K562 (cell line): ENCODE measurements at regions not wholly inside any gene's neighbourhood (a gene's known extent, or its start where the extent isn't known, plus 50 kb on each side); places are given as distances from the start of the nearest gene placed in this dataset.

Experiments used
- ATAC-seq: fragments of 200-7000 bp; cut with Tn5 transposase; 3 replicates; pipeline ENCODE4 v1.9.1; 2020; ENCODE audit warnings: moderate library complexity
- BruUV-seq: library from RNA; stranded (reverse); fragments of 400-500 nt; replicated peaks from 2 replicates; lab custom pipeline; 2021; lab: Mats Ljungman, UMichigan
- CTCF ChIA-PET: fragments of 300-600 bp; formaldehyde crosslinking; extraction: SDS; loops from one replicate; lab custom pipeline; 2021; ENCODE audit warnings: low intra/inter-chr PET ratio; lab: Yijun Ruan, JAX
- POLR2A ChIA-PET: fragments of 300-600, 350-650 bp; sonication (Branson Sonifier 250); formaldehyde crosslinking; extraction: SDS; loops from one replicate; lab custom pipeline; 2021; ENCODE audit warnings: antibody characterized with exemption, inconsistent platforms; lab: Yijun Ruan, JAX
- DNase-seq, 4 experiments: peaks; one replicate each; pipeline versions ENCODE4 v3.0.0 to v3.0.0-alpha.2; 2011 to 2018; ENCODE audit warnings: low spot score in 3 of 4, mixed read lengths in 3 of 4; ENCODE audit errors: extremely low read depth in 1 of 4
- FAIRE-seq: peaks from 2 replicates; lab custom pipeline; 2011; peaks lifted over from hg19 to GRCh38; lab: Jason Lieb, UNC
- H2AFZ ChIP-seq: 2 replicates; pipeline ENCODE4 v1.6.0; 2011; ENCODE audit warnings: low read depth, low read length, control low read depth, inconsistent platforms
- H3K27ac ChIP-seq: fragments of 200-600 bp; 3 replicates; pipeline ENCODE4 v1.8.0; 2011; ENCODE audit warnings: low read depth, mild to moderate bottlenecking, control low read depth, inconsistent platforms, low read length, moderate library complexity, mixed read lengths; ENCODE audit errors: extremely low read depth
- H3K27me3 ChIP-seq, 2 experiments: fragments of 300-600 bp in 1 of 2; 2 replicates in 1 of 2; 3 replicates in 1 of 2; pipeline versions ENCODE4 v1.6.0 to v1.8.0; 2011; ENCODE audit warnings: inconsistent platforms in 2 of 2, low read length in 2 of 2, mild to moderate bottlenecking in 1 of 2, mixed read lengths in 1 of 2, moderate library complexity in 1 of 2; ENCODE audit not compliant: control insufficient read depth in 2 of 2, insufficient read depth in 2 of 2
- H3K36me3 ChIP-seq: fragments of 300-600 bp; 3 replicates; pipeline ENCODE4 v1.8.0; 2011; ENCODE audit warnings: mild to moderate bottlenecking, low read length, inconsistent platforms; ENCODE audit not compliant: control insufficient read depth, insufficient read depth
- H3K4me1 ChIP-seq, 2 experiments: fragments of 200-600 bp in 1 of 2; replicated peaks in 1 of 2; 2 replicates in 1 of 2; 3 replicates in 1 of 2; pipeline versions ENCODE4 v1.5.1 to v1.8.0; 2011; ENCODE audit warnings: inconsistent platforms in 2 of 2, low read length in 2 of 2, mild to moderate bottlenecking in 1 of 2, mixed read lengths in 1 of 2, moderate library complexity in 1 of 2; ENCODE audit not compliant: control insufficient read depth in 2 of 2, insufficient read depth in 2 of 2
- H3K4me2 ChIP-seq: 2 replicates; pipeline ENCODE4 v1.6.1; 2011; ENCODE audit warnings: low read length, control low read depth, inconsistent platforms, mixed read lengths; ENCODE audit not compliant: insufficient read depth
- H3K4me3 ChIP-seq: fragments of 200-600 bp; sonication (generic), shearing (Covaris generic); 2 replicates; pipeline ENCODE4 v1.5.1; 2016; ENCODE audit warnings: control low read depth, inconsistent platforms
- H3K79me2 ChIP-seq: fragments of 200-600 bp; 3 replicates; pipeline ENCODE4 v1.8.0; 2011; ENCODE audit warnings: low read length, inconsistent platforms; ENCODE audit not compliant: control insufficient read depth, insufficient read depth
- H3K9ac ChIP-seq, 2 experiments: 2 replicates each; pipeline versions ENCODE4 v1.6.0 to v1.6.1; 2011; ENCODE audit warnings: low read depth in 2 of 2, low read length in 2 of 2, control low read depth in 1 of 2, inconsistent platforms in 1 of 2, mild to moderate bottlenecking in 1 of 2, mixed read lengths in 1 of 2; ENCODE audit not compliant: insufficient read depth in 1 of 2
- H3K9me1 ChIP-seq: one replicate; pipeline ENCODE4 v1.6.0; 2011; ENCODE audit warnings: inconsistent platforms, mild to moderate bottlenecking, low read length, moderate library complexity; ENCODE audit not compliant: control insufficient read depth, insufficient read depth
- H3K9me3 ChIP-seq: replicated peaks from 2 replicates; pipeline ENCODE4 v1.5.1; 2011; ENCODE audit warnings: low read depth, low read length, inconsistent platforms; ENCODE audit not compliant: control insufficient read depth, insufficient read depth
- H4K20me1 ChIP-seq: replicated peaks from 2 replicates; pipeline ENCODE4 v1.6.1; 2011; ENCODE audit warnings: low read length, inconsistent platforms, mixed read lengths; ENCODE audit not compliant: control insufficient read depth, insufficient read depth
- BRF1 ChIP-seq: IDR thresholded peaks from 3 replicates; pipeline ENCODE4 v1.6.1; 2011; ENCODE audit warnings: borderline replicate concordance, mild to moderate bottlenecking; ENCODE audit not compliant: insufficient read length; ENCODE audit errors: extremely low read depth
- CHD4 ChIP-seq: fragments of 200-600 bp; sonication (generic); IDR thresholded peaks from 3 replicates; pipeline ENCODE4 v1.6.1; 2012; ENCODE audit warnings: low read depth, mild to moderate bottlenecking, mixed read lengths, low read length, inconsistent platforms; ENCODE audit not compliant: insufficient read depth, insufficient replicate concordance, poor library complexity, severe bottlenecking
- DPF2 ChIP-seq: fragments of 450-650 bp; IDR thresholded peaks from 2 replicates; pipeline ENCODE4 v1.6.1; 2016
- ESRRA ChIP-seq: fragments of 450-650 bp; IDR thresholded peaks from 2 replicates; pipeline ENCODE4 v1.6.1; 2014; ENCODE audit warnings: low read depth, mild to moderate bottlenecking, moderate library complexity, borderline replicate concordance
- HEY1 ChIP-seq: fragments of 250-450 bp; sonication (Bioruptor Pico); IDR thresholded peaks from 2 replicates; pipeline ENCODE4 v1.5.0; 2020; ENCODE audit warnings: mild to moderate bottlenecking, moderate library complexity, borderline replicate concordance
- HOXB6 ChIP-seq: fragments of 250-450 bp; sonication (Bioruptor Pico); IDR thresholded peaks from 2 replicates; pipeline ENCODE4 v1.5.1; 2022; ENCODE audit warnings: mild to moderate bottlenecking, borderline replicate concordance
- MAFG ChIP-seq: fragments of 450-650 bp; conservative IDR thresholded peaks from 2 replicates; pipeline ENCODE4 v1.6.1; 2016; ENCODE audit warnings: missing genetic modification characterization, missing compliant biosample characterization
- PHTF2 ChIP-seq: fragments of 250-450 bp; sonication (Bioruptor Pico); IDR thresholded peaks from 2 replicates; pipeline ENCODE4 v1.5.0; 2021; ENCODE audit warnings: mild to moderate bottlenecking
- ZNF165 ChIP-seq: fragments of 250-450 bp; sonication (Bioruptor Pico); IDR thresholded peaks from 2 replicates; pipeline ENCODE4 v1.4.0; 2020; ENCODE audit warnings: borderline replicate concordance
- ZNF668 ChIP-seq: fragments of 250-450 bp; sonication (Bioruptor Pico); IDR thresholded peaks from 2 replicates; pipeline ENCODE4 v1.8.0; 2022; ENCODE audit warnings: mild to moderate bottlenecking, inconsistent platforms
- ZNF75A ChIP-seq: fragments of 450-650 bp; formaldehyde crosslinking; IDR thresholded peaks from 2 replicates; pipeline ENCODE4 v1.4.0; 2020; ENCODE audit warnings: mild to moderate bottlenecking
- WGBS: fragments of 100-300 bp; shearing (Covaris generic); methylation state at CpG from one replicate; pipeline ENCODE4 v1.1.6; 2016; ENCODE audit warnings: low coverage, mixed read lengths; ENCODE audit not compliant: insufficient coverage; ENCODE audit errors: missing lambda C conversion rate; 5-methylcytosine and 5-hydroxymethylcytosine counted together
- in situ Hi-C: fragments of 300-500 bp; cut with MboI; formaldehyde crosslinking; loops from 4 replicates; pipeline ENCODE4 v1.15.0; 2018; ENCODE audit warnings: inconsistent platforms, mixed read lengths
- intact Hi-C: fragments of 100-400 bp; cut with micrococcal nuclease; formaldehyde crosslinking; loops from 2 replicates; pipeline ENCODE4 v1.14.2; 2022
- TF ChIP-seq, protein P1 (sequence below): sonication (generic); formaldehyde crosslinking; IDR thresholded peaks from 2 replicates; pipeline ENCODE4 v1.8.0; 2022; ENCODE audit warnings: mild to moderate bottlenecking, missing genetic modification reagents
- TF ChIP-seq, protein P2 (sequence below): fragments of 250-450 bp; sonication (Bioruptor Pico); IDR thresholded peaks from 2 replicates; pipeline ENCODE4 v1.4.0; 2020; ENCODE audit warnings: mild to moderate bottlenecking
- TF ChIP-seq, protein P3 (sequence below), 2 experiments: fragments of 450-650 bp; IDR thresholded peaks; 2 replicates each; pipeline ENCODE4 v1.6.1; 2016
- TF ChIP-seq, protein P4 (sequence below), 2 experiments: fragments of 450-650 bp; conservative IDR thresholded peaks; 2 replicates each; pipeline ENCODE4 v1.6.1; 2017; ENCODE audit warnings: mild to moderate bottlenecking in 2 of 2, moderate library complexity in 2 of 2

DNA sequence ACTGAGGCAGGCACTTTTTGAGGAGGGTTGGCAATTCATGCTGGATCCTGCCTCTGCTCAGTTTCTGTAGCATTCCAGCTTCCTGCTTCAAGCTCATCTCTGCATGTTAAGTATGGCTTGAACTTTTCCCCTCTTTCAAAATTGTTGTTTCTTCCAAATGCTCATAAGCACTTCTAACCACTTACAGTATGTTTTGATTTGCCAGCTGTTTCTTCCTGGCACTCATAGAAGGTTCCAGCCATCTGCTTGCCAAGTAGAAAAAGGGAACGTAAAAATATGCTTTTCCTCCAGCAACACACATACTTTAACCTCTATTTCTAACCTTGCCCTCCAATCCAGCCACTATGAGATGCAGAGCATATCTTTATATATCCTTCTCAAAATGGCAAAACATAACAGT is 692.6 kb upstream of the COBL start:
- DNase-seq (no peak), ATAC-seq (no peak), FAIRE-seq (no peak)
- Histone ChIP-seq H3K36me3 (no peaks in the 10 kb centered on the region), H3K9me3 (no peaks in the 10 kb centered on the region), H3K9ac (no peak overlapping the region), H2AFZ (no peak overlapping the region), H3K79me2 (no peaks in the 10 kb centered on the region), H3K9me1 (no peaks in the 10 kb centered on the region), H3K27ac (no peak overlapping the region), H3K4me3 (no peak overlapping the region), H4K20me1 (no peaks in the 10 kb centered on the region), H3K4me1 (no peaks in the 10 kb centered on the region), H3K4me2 (no peak overlapping the region), H3K27me3 (no peaks in the 10 kb centered on the region)
- intact Hi-C loops (no loop called here), in situ Hi-C loops (no loop called here)
- no TSS peak for BruUV-seq
- 0% methylated on average over 1 of the region's 1 CpG for WGBS
- CTCF ChIA-PET: no interaction called here
- POLR2A ChIA-PET: no interaction called here
- TF ChIP-seq DPF2 (no peak), ZNF165 (CRISPR knock-in tag) (no peak), MAFG (tag) (no peak), HOXB6 (no peak), ZNF668 (CRISPR knock-in tag) (no peak), ESRRA (no peak), ZNF75A (CRISPR knock-in tag) (no peak), BRF1 (no peak), PHTF2 (CRISPR knock-in tag) (no peak), HEY1 (no peak), CHD4 (no peak)
- TF ChIP-seq, protein P1, sequence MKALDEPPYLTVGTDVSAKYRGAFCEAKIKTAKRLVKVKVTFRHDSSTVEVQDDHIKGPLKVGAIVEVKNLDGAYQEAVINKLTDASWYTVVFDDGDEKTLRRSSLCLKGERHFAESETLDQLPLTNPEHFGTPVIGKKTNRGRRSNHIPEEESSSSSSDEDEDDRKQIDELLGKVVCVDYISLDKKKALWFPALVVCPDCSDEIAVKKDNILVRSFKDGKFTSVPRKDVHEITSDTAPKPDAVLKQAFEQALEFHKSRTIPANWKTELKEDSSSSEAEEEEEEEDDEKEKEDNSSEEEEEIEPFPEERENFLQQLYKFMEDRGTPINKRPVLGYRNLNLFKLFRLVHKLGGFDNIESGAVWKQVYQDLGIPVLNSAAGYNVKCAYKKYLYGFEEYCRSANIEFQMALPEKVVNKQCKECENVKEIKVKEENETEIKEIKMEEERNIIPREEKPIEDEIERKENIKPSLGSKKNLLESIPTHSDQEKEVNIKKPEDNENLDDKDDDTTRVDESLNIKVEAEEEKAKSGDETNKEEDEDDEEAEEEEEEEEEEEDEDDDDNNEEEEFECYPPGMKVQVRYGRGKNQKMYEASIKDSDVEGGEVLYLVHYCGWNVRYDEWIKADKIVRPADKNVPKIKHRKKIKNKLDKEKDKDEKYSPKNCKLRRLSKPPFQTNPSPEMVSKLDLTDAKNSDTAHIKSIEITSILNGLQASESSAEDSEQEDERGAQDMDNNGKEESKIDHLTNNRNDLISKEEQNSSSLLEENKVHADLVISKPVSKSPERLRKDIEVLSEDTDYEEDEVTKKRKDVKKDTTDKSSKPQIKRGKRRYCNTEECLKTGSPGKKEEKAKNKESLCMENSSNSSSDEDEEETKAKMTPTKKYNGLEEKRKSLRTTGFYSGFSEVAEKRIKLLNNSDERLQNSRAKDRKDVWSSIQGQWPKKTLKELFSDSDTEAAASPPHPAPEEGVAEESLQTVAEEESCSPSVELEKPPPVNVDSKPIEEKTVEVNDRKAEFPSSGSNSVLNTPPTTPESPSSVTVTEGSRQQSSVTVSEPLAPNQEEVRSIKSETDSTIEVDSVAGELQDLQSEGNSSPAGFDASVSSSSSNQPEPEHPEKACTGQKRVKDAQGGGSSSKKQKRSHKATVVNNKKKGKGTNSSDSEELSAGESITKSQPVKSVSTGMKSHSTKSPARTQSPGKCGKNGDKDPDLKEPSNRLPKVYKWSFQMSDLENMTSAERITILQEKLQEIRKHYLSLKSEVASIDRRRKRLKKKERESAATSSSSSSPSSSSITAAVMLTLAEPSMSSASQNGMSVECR (CRISPR knock-in tag): no peak
- TF ChIP-seq, protein P2, sequence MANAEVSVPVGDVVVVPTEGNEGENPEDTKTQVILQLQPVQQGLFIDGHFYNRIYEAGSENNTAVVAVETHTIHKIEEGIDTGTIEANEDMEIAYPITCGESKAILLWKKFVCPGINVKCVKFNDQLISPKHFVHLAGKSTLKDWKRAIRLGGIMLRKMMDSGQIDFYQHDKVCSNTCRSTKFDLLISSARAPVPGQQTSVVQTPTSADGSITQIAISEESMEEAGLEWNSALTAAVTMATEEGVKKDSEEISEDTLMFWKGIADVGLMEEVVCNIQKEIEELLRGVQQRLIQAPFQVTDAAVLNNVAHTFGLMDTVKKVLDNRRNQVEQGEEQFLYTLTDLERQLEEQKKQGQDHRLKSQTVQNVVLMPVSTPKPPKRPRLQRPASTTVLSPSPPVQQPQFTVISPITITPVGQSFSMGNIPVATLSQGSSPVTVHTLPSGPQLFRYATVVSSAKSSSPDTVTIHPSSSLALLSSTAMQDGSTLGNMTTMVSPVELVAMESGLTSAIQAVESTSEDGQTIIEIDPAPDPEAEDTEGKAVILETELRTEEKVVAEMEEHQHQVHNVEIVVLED (CRISPR knock-in tag): no peak
- TF ChIP-seq, protein P3, sequence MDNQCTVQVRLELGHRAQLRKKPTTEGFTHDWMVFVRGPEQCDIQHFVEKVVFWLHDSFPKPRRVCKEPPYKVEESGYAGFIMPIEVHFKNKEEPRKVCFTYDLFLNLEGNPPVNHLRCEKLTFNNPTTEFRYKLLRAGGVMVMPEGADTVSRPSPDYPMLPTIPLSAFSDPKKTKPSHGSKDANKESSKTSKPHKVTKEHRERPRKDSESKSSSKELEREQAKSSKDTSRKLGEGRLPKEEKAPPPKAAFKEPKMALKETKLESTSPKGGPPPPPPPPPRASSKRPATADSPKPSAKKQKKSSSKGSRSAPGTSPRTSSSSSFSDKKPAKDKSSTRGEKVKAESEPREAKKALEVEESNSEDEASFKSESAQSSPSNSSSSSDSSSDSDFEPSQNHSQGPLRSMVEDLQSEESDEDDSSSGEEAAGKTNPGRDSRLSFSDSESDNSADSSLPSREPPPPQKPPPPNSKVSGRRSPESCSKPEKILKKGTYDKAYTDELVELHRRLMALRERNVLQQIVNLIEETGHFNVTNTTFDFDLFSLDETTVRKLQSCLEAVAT (IDR thresholded peaks at IDR 0.05): no peak
- TF ChIP-seq, protein P4, sequence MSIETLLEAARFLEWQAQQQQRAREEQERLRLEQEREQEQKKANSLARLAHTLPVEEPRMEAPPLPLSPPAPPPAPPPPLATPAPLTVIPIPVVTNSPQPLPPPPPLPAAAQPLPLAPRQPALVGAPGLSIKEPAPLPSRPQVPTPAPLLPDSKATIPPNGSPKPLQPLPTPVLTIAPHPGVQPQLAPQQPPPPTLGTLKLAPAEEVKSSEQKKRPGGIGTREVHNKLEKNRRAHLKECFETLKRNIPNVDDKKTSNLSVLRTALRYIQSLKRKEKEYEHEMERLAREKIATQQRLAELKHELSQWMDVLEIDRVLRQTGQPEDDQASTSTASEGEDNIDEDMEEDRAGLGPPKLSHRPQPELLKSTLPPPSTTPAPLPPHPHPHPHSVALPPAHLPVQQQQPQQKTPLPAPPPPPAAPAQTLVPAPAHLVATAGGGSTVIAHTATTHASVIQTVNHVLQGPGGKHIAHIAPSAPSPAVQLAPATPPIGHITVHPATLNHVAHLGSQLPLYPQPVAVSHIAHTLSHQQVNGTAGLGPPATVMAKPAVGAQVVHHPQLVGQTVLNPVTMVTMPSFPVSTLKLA (conservative IDR thresholded peaks at IDR 0.05): no peak
